Testis (tissue), 2 donors: ENCODE measurements at regions not wholly inside any gene's neighbourhood (a gene's known extent, or its start where the extent isn't known, plus 50 kb on each side); places are given as distances from the start of the nearest gene placed in this dataset.

ENCODE experiments used
- DNase-seq: peaks from one replicate; pipeline ENCODE4 v3.0.0-alpha.2; 2019
- H3K27ac ChIP-seq, 2 donors: fragments of 200-600 bp; sonication (generic); one replicate each; pipeline ENCODE4 v1.5.1; 2019
- H3K27me3 ChIP-seq: fragments of 200-600 bp; sonication (generic); one replicate; pipeline ENCODE4 v1.5.1; 2019
- H3K36me3 ChIP-seq: fragments of 200-600 bp; sonication (generic); one replicate; pipeline ENCODE4 v1.5.1; 2017; ENCODE audit warnings: low read depth; ENCODE audit errors: missing control alignments
- H3K4me1 ChIP-seq: fragments of 200-600 bp; sonication (generic); one replicate; pipeline ENCODE4 v1.5.1; 2019
- H3K4me3 ChIP-seq, 2 donors: fragments of 200-600 bp; sonication (generic); one replicate each; pipeline ENCODE4 v1.5.1; 2017 to 2019
- H3K9me3 ChIP-seq: fragments of 200-600 bp; sonication (generic); one replicate; pipeline ENCODE4 v1.5.1; 2017
- POLR2A ChIP-seq: fragments of 450-650 bp; IDR thresholded peaks from one replicate; pipeline ENCODE4 v1.6.1; 2017; ENCODE audit warnings: antibody characterized with exemption, mild to moderate bottlenecking, moderate library complexity
- WGBS, 2 donors: methylation state at CpG; one replicate each; pipeline ENCODE4 v1.1.5; 2018; 5-methylcytosine and 5-hydroxymethylcytosine counted together
- intact Hi-C: fragments of 100-400 bp; cut with DNase I; formaldehyde crosslinking; loops from one replicate; pipeline ENCODE4 v1.15.1; 2023; ENCODE audit warnings: low total_unique reads
- TF ChIP-seq, protein P1 (sequence below), 3 experiments: fragments of 450-650 bp in 2 of 3; fragments of 200-600 bp in 1 of 3; sonication (generic) in 1 of 3; IDR thresholded peaks; one replicate each; pipeline ENCODE4 v1.5.1; 2016 to 2019; ENCODE audit warnings: antibody characterized with exemption in 3 of 3, mild to moderate bottlenecking in 2 of 3, moderate library complexity in 1 of 3

DNA sequence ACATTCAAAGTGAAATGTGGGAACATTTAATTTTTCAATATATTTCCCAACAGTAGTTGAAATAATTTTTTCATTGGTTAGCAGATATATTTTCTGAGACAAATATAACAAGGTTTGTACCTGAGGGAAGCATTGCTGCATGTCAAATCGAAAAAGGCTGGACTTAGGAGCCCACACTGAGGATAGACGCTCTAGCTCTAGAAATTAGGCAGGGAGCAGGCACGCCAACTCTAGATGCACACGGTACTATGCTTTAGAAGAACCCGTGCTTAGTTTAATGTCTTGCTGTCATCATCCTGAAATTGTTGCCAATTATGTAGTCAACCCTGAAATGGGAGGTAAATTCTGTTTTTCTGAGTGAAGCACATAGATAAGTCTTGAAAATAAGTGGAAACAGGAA lies 731.1 kb upstream of the ZNF804A start:
- Histone ChIP-seq H3K4me1 (no peaks in the 10 kb centered on the region), H3K9me3 (no peaks in the 10 kb centered on the region), H3K27ac (no peak overlapping the region), H3K27me3 (no peaks in the 10 kb centered on the region), H3K36me3 (no peaks in the 10 kb centered on the region), H3K4me3 (no peak overlapping the region)
- intact Hi-C loops = no loop called here
- WGBS, 2 donors = 88 to 90% methylated on average over 5 of the region's 5 CpGs
- TF ChIP-seq, protein P1, sequence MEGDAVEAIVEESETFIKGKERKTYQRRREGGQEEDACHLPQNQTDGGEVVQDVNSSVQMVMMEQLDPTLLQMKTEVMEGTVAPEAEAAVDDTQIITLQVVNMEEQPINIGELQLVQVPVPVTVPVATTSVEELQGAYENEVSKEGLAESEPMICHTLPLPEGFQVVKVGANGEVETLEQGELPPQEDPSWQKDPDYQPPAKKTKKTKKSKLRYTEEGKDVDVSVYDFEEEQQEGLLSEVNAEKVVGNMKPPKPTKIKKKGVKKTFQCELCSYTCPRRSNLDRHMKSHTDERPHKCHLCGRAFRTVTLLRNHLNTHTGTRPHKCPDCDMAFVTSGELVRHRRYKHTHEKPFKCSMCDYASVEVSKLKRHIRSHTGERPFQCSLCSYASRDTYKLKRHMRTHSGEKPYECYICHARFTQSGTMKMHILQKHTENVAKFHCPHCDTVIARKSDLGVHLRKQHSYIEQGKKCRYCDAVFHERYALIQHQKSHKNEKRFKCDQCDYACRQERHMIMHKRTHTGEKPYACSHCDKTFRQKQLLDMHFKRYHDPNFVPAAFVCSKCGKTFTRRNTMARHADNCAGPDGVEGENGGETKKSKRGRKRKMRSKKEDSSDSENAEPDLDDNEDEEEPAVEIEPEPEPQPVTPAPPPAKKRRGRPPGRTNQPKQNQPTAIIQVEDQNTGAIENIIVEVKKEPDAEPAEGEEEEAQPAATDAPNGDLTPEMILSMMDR (IDR thresholded peaks at IDR 0.05) = no peak
- no peak for TF ChIP-seq POLR2A
- DNase-seq = no peak

DNA sequence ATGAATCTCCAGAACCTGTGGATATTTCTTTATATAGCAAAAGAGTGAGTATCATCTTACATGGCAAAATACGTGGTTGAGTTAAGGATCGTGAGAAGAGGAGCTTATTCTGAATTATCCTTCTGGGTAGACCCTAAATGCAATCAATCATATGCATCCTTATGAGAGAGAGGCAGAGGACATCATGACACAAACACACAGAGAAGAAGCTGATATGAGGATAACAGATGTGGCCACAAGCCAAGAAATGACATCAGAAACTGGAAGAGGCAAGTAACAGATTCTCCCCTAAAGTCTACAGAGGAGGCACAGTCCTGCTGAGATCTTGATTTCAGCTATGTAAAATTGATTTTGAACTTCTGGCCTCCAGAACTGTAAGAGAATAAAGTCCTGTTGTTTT lies 730.2 kb upstream of the ZNF804A start:
- Histone ChIP-seq H3K4me3 (no peak overlapping the region), H3K9me3 (no peaks in the 10 kb centered on the region), H3K36me3 (no peaks in the 10 kb centered on the region), H3K4me1 (no peaks in the 10 kb centered on the region), H3K27ac (no peak overlapping the region), H3K27me3 (no peaks in the 10 kb centered on the region)
- 75 to 83% methylated on average over 2 of the region's 2 CpGs for WGBS, 2 donors
- intact Hi-C loops = no loop called here
- TF ChIP-seq, protein P1 (IDR thresholded peaks at IDR 0.05) = no peak
- TF ChIP-seq POLR2A = no peak
- DNase-seq = no peak

DNA sequence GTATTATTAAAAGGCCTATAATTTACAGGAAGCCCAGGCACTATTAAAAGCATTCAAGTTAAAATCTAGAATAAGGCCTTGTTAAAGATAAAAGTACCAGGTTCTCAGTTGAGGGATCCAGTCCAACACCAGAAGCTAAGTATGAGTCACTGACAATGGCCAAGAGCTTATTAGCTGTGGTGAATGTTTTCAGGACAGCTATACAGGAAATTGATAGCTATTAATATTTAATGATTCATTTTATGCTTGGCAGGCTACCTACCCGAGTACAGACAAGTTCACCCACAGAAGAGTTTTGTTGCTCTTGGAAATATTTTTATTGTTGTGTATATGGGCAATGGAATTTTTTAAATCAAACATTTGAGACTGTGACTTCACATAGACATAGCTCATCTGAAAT lies 729.6 kb upstream of the ZNF804A start:
- TF ChIP-seq, protein P1 (IDR thresholded peaks at IDR 0.05) = no peak
- no peak for TF ChIP-seq POLR2A
- H3K4me3 ChIP-seq = no peak overlapping the region
- DNase-seq = no peak
- no peaks in the 10 kb centered on the region for H3K36me3 ChIP-seq
- intact Hi-C loops = no loop called here
- H3K4me1 ChIP-seq = no peaks in the 10 kb centered on the region
- no peak overlapping the region for H3K27ac ChIP-seq
- WGBS, 2 donors = 63 to 68% methylated on average over 1 of the region's 1 CpG
- no peaks in the 10 kb centered on the region for H3K9me3 ChIP-seq
- H3K27me3 ChIP-seq = no peaks in the 10 kb centered on the region

DNA sequence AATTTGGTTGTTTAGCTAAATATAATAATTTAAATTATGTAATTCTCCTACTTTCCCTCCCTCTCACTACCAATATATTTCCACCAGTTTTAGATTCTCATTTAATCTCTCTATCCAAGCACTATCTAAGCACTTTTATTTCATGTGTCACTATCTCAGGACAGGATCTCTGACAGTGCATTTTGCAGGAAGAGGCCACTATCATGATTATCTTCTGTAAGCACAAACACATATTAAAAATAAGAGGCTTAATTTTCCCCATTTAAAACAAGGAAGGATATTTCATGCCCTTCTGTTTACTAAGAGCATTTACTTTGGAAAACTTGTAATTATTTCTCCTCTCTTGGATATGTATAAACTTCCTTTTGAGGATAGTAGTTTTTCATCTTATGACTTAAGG lies 726.2 kb upstream of the ZNF804A start:
- Histone ChIP-seq H3K4me1 (no peaks in the 10 kb centered on the region), H3K4me3 (no peak overlapping the region), H3K27ac (no peak overlapping the region), H3K27me3 (no peaks in the 10 kb centered on the region), H3K36me3 (no peaks in the 10 kb centered on the region), H3K9me3 (no peaks in the 10 kb centered on the region)
- intact Hi-C loops = no loop called here
- no peak for DNase-seq
- TF ChIP-seq, protein P1 (IDR thresholded peaks at IDR 0.05) = no peak
- no peak for TF ChIP-seq POLR2A

DNA sequence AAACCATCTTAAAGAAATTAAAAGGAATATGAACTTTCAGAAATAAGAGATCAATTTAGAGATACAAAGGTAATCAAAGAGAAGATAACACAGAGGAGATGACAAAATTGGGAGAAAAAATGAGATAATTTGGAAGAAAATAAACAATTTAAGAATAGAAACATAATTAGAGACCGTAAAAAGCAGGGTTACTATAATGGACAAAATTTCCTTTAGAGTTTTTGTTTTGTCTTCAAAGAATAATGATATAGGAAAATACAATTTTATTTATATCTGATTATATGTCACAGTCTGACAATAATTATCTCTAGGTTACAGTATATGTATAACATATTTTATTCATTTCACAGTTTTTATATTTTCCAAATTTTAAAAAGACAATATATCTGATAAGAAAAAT lies 716.4 kb upstream of the ZNF804A start:
- Histone ChIP-seq H3K27me3 (no peaks in the 10 kb centered on the region), H3K9me3 (no peaks in the 10 kb centered on the region), H3K36me3 (no peaks in the 10 kb centered on the region), H3K4me1 (no peaks in the 10 kb centered on the region), H3K27ac (no peak overlapping the region), H3K4me3 (no peak overlapping the region)
- intact Hi-C loops = no loop called here
- no peak for DNase-seq
- WGBS, 2 donors = 95 to 97% methylated on average over 1 of the region's 1 CpG
- TF ChIP-seq POLR2A = no peak
- TF ChIP-seq, protein P1 (IDR thresholded peaks at IDR 0.05) = no peak
